Suprapubic skin (tissue), 3 donors: ENCODE measurements at regions not wholly inside any gene's neighbourhood (a gene's known extent, or its start where the extent isn't known, plus 50 kb on each side); places are given as distances from the start of the nearest gene placed in this dataset.

ENCODE experiments used
- CTCF ChIP-seq, 2 donors: fragments of 200-600 bp in 1 of 2; fragments of 450-650 bp in 1 of 2; sonication (generic) in 1 of 2; IDR thresholded peaks; one replicate each; pipeline ENCODE4 v1.5.1; 2016 to 2019; ENCODE audit warnings: antibody characterized with exemption in 2 of 2, mild to moderate bottlenecking in 1 of 2, moderate library complexity in 1 of 2
- EP300 ChIP-seq: sonication (generic); formaldehyde crosslinking; IDR thresholded peaks from one replicate; pipeline ENCODE4 v1.6.1; 2017; ENCODE audit warnings: antibody characterized with exemption
- POLR2A ChIP-seq, 2 donors: fragments of 450-650 bp; IDR thresholded peaks; one replicate each; pipeline ENCODE4 v1.6.1; 2017; ENCODE audit warnings: antibody characterized with exemption in 2 of 2, mild to moderate bottlenecking in 2 of 2, moderate library complexity in 2 of 2

- TF ChIP-seq CTCF (IDR thresholded peaks at IDR 0.05) (no peak), POLR2A (IDR thresholded peaks at IDR 0.05) (no peak), EP300 (no peak)
Measured at GRCh38 chr18:73888565-73888964, 259.1 kb downstream of the FBXO15 start.
